Type B pancreatic cell (in vitro differentiated cells): ENCODE measurements at regions not wholly inside any gene's neighbourhood (a gene's known extent, or its start where the extent isn't known, plus 50 kb on each side); places are given as distances from the start of the nearest gene placed in this dataset.
A peak's percentile ranks its signal among the peaks of the same experiment; 100 is the strongest.

Experiments
- DNase-seq: peaks from one replicate; pipeline ENCODE4 v3.0.0; 2021; ENCODE audit warnings: mixed read lengths; ENCODE audit not compliant: unreplicated experiment; ENCODE audit errors: extremely low spot score
- H3K27ac Mint-ChIP-seq: 2 replicates; pipeline ENCODE4 v1.8.0; 2021; ENCODE audit warnings: mild to moderate bottlenecking, mixed read lengths
- H3K27me3 Mint-ChIP-seq: 2 replicates; pipeline ENCODE4 v1.8.0; 2021; ENCODE audit warnings: mixed read lengths
- H3K36me3 Mint-ChIP-seq: 2 replicates; pipeline ENCODE4 v1.8.0; 2021; ENCODE audit warnings: mixed read lengths
- H3K4me1 Mint-ChIP-seq: one replicate; pipeline ENCODE4 v1.8.0; 2021; ENCODE audit warnings: mixed read lengths; ENCODE audit not compliant: unreplicated experiment
- H3K4me3 Mint-ChIP-seq: 2 replicates; pipeline ENCODE4 v1.8.0; 2021; ENCODE audit warnings: mild to moderate bottlenecking, mixed read lengths
- H3K9me3 Mint-ChIP-seq: 2 replicates; pipeline ENCODE4 v1.8.0; 2021; ENCODE audit warnings: mixed read lengths
- TF ChIP-seq, protein P1 (sequence below): fragments of 200-600 bp; sonication (generic); conservative IDR thresholded peaks from 2 replicates; pipeline ENCODE4 v1.5.0; 2021; ENCODE audit warnings: antibody characterized with exemption, mild to moderate bottlenecking

GRCh38 chr6:111978532-111979149, 75.3 kb upstream of the CCN6 start:
- peak overlapping the region; percentile 50 for H3K4me3 Mint-ChIP-seq
- peaks cover 3% of the 10 kb centered on the region for H3K9me3 Mint-ChIP-seq
- TF ChIP-seq, protein P1, sequence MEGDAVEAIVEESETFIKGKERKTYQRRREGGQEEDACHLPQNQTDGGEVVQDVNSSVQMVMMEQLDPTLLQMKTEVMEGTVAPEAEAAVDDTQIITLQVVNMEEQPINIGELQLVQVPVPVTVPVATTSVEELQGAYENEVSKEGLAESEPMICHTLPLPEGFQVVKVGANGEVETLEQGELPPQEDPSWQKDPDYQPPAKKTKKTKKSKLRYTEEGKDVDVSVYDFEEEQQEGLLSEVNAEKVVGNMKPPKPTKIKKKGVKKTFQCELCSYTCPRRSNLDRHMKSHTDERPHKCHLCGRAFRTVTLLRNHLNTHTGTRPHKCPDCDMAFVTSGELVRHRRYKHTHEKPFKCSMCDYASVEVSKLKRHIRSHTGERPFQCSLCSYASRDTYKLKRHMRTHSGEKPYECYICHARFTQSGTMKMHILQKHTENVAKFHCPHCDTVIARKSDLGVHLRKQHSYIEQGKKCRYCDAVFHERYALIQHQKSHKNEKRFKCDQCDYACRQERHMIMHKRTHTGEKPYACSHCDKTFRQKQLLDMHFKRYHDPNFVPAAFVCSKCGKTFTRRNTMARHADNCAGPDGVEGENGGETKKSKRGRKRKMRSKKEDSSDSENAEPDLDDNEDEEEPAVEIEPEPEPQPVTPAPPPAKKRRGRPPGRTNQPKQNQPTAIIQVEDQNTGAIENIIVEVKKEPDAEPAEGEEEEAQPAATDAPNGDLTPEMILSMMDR: no peak
- H3K27ac Mint-ChIP-seq: peak overlapping the region; percentile 83
- DNase-seq: no peak
- H3K27me3 Mint-ChIP-seq: no peaks in the 10 kb centered on the region
- no peaks in the 10 kb centered on the region for H3K36me3 Mint-ChIP-seq
- H3K4me1 Mint-ChIP-seq: peaks cover 19% of the 10 kb centered on the region

GRCh38 chr6:111979633-111980032, 74.3 kb upstream of the CCN6 start:
- H3K27me3 Mint-ChIP-seq: no peaks in the 10 kb centered on the region
- no peak for DNase-seq
- no peak overlapping the region for H3K4me3 Mint-ChIP-seq
- H3K36me3 Mint-ChIP-seq: no peaks in the 10 kb centered on the region
- TF ChIP-seq, protein P1: no peak
- peak overlapping the region; percentile 83 for H3K27ac Mint-ChIP-seq
- peaks cover 3% of the 10 kb centered on the region for H3K9me3 Mint-ChIP-seq
- peaks cover 10% of the 10 kb centered on the region for H3K4me1 Mint-ChIP-seq

GRCh38 chr6:111980143-111980542, 73.8 kb upstream of the CCN6 start:
- no peak for DNase-seq
- H3K9me3 Mint-ChIP-seq: peaks cover 3% of the 10 kb centered on the region
- peaks cover 14% of the 10 kb centered on the region for H3K4me1 Mint-ChIP-seq
- no peaks in the 10 kb centered on the region for H3K36me3 Mint-ChIP-seq
- no peak overlapping the region for H3K4me3 Mint-ChIP-seq
- H3K27me3 Mint-ChIP-seq: no peaks in the 10 kb centered on the region
- H3K27ac Mint-ChIP-seq: no peak overlapping the region
- TF ChIP-seq, protein P1: no peak

GRCh38 chr6:111980971-111981840, 72.7 kb upstream of the CCN6 start:
- DNase-seq: no peak
- H3K27me3 Mint-ChIP-seq: no peaks in the 10 kb centered on the region
- no peaks in the 10 kb centered on the region for H3K36me3 Mint-ChIP-seq
- no peak overlapping the region for H3K4me3 Mint-ChIP-seq
- TF ChIP-seq, protein P1: no peak
- peaks cover 6% of the 10 kb centered on the region for H3K9me3 Mint-ChIP-seq
- H3K27ac Mint-ChIP-seq: no peak overlapping the region
- peaks cover 15% of the 10 kb centered on the region for H3K4me1 Mint-ChIP-seq

DNA sequence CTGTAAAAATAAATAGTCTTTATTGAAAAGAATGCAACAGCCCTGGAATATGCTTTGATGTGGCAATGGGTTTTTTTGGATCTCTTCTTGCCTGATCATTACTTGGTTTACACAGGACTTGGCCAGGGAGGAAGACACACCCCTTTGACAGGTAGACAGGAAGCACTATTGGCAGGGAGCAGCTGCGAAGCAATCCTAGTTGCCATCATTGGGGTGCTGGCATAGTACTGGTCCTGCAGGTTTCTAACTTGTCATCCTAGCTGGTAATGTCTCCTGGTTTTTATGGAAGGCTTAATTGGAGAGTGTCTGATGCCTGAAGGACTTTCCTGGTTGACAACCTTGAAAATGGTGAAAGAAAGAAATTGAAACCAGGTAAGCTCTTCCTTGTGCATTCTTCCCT, 71.2 kb upstream of the CCN6 start:
- no peaks in the 10 kb centered on the region for H3K27me3 Mint-ChIP-seq
- peaks cover 19% of the 10 kb centered on the region for H3K4me1 Mint-ChIP-seq

More for the DNA sequence above, 71.2 kb upstream of the CCN6 start:
- no peak for DNase-seq
- H3K27ac Mint-ChIP-seq: peak overlapping the region; percentile 98
- H3K4me3 Mint-ChIP-seq: peak overlapping the region; percentile 48
- no peaks in the 10 kb centered on the region for H3K36me3 Mint-ChIP-seq
- H3K9me3 Mint-ChIP-seq: peaks cover 11% of the 10 kb centered on the region
- TF ChIP-seq, protein P1: no peak
